Suprapubic skin (tissue), 4 donors: ENCODE measurements at regions not wholly inside any gene's neighbourhood (a gene's known extent, or its start where the extent isn't known, plus 50 kb on each side); places are given as distances from the start of the nearest gene placed in this dataset.
"Not testable (repeated sequence)": the region's sequence is repeated elsewhere in the genome, so short reads cannot be mapped to it uniquely, and the experiment has no call there.

ENCODE experiments used
- EP300 ChIP-seq: sonication (generic); formaldehyde crosslinking; IDR thresholded peaks from one replicate; pipeline ENCODE4 v1.6.1; 2017; ENCODE audit warnings: antibody characterized with exemption
- POLR2A ChIP-seq, 2 donors: fragments of 450-650 bp; IDR thresholded peaks; one replicate each; pipeline ENCODE4 v1.6.1; 2017; ENCODE audit warnings: antibody characterized with exemption in 2 of 2, mild to moderate bottlenecking in 2 of 2, moderate library complexity in 2 of 2
- POLR2AphosphoS5 ChIP-seq, 3 donors: sonication (generic); formaldehyde crosslinking; IDR thresholded peaks; one replicate each; pipeline ENCODE4 v1.6.1; 2017; ENCODE audit warnings: antibody characterized with exemption in 3 of 3
- TF ChIP-seq, protein P1 (sequence below), 2 donors: fragments of 200-600 bp in 1 of 2; fragments of 450-650 bp in 1 of 2; sonication (generic) in 1 of 2; IDR thresholded peaks; one replicate each; pipeline ENCODE4 v1.5.1; 2016 to 2019; ENCODE audit warnings: antibody characterized with exemption in 2 of 2, mild to moderate bottlenecking in 1 of 2, moderate library complexity in 1 of 2

DNA sequence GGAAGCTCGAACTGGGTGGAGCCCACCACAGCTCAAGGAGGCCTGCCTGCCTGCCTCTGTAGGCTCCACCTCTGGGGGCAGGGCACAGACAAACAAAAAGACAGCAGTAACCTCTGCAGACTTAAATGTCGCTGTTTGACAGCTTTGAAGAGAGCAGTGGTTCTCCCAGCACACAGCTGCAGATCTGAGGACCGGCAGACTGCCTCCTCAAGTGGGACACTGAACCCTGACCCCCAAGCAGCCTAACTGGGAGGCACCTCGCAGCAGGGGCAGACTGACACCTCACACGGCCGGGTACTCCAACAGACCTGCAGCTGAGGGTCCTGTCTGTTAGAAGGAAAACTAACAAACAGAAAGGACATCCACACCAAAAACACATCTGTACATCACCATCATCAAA is 730.9 kb upstream of the ACTRT1 start:
- TF ChIP-seq POLR2A (IDR thresholded peaks at IDR 0.05); EP300; POLR2AphosphoS5 (IDR thresholded peaks at IDR 0.05): not testable (repeated sequence)
- TF ChIP-seq, protein P1, sequence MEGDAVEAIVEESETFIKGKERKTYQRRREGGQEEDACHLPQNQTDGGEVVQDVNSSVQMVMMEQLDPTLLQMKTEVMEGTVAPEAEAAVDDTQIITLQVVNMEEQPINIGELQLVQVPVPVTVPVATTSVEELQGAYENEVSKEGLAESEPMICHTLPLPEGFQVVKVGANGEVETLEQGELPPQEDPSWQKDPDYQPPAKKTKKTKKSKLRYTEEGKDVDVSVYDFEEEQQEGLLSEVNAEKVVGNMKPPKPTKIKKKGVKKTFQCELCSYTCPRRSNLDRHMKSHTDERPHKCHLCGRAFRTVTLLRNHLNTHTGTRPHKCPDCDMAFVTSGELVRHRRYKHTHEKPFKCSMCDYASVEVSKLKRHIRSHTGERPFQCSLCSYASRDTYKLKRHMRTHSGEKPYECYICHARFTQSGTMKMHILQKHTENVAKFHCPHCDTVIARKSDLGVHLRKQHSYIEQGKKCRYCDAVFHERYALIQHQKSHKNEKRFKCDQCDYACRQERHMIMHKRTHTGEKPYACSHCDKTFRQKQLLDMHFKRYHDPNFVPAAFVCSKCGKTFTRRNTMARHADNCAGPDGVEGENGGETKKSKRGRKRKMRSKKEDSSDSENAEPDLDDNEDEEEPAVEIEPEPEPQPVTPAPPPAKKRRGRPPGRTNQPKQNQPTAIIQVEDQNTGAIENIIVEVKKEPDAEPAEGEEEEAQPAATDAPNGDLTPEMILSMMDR (IDR thresholded peaks at IDR 0.05): not testable (repeated sequence)
